Keratinocyte (primary cell): ENCODE measurements at regions not wholly inside any gene's neighbourhood (a gene's known extent, or its start where the extent isn't known, plus 50 kb on each side); places are given as distances from the start of the nearest gene placed in this dataset.

Source experiments
- CTCF ChIP-seq, 3 experiments: IDR thresholded peaks in 1 of 3; conservative IDR thresholded peaks in 1 of 3; optimal IDR thresholded peaks in 1 of 3; 2 replicates in 2 of 3; 3 replicates in 1 of 3; pipeline versions ENCODE3 to v1.5.1; 2011; ENCODE audit warnings: low read length in 3 of 3, mild to moderate bottlenecking in 3 of 3, moderate library complexity in 2 of 3, control low read depth in 1 of 3, inconsistent platforms in 1 of 3; ENCODE audit not compliant: insufficient read depth in 2 of 3; ENCODE audit errors: extremely low read depth in 1 of 3
- EZH2 ChIP-seq: IDR thresholded peaks from one replicate; pipeline ENCODE4 v1.6.1; 2012; ENCODE audit warnings: inconsistent platforms, mild to moderate bottlenecking, low read length, moderate library complexity

DNA sequence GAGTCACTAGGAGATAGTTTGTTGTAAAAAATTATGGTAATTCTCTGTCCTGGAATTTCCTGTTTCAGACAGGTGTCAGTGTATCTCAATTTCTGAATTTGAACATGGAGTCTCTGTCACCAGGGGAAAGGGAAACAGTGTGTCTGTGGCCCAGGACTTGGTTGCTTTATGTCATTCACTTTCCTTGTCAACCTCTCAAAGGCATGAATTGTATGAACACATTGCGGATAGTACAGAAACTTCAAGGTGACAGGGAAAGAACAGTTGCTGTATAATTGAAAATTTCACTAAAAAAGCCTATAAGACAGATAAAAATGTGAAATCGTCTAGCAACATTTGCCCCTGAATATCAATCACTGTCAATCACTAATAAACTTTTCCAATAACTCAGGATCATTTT, 175.0 kb upstream of the DPH6 start:
- TF ChIP-seq CTCF (optimal IDR thresholded peaks at IDR 0.05 in 1 of 3, IDR thresholded peaks at IDR 0.05 in 1 of 3, conservative IDR thresholded peaks at IDR 0.05 in 1 of 3; ENCODE audit: extremely low read depth in 1 of 3, insufficient read depth in 2 of 3, low read length in 3 of 3), result no peak
- TF ChIP-seq EZH2, result no peak
